ENCODE measurements at regions not wholly inside any gene's neighbourhood (a gene's known extent, or its start where the extent isn't known, plus 50 kb on each side); places are given as distances from the start of the nearest gene placed in this dataset.

DNA sequence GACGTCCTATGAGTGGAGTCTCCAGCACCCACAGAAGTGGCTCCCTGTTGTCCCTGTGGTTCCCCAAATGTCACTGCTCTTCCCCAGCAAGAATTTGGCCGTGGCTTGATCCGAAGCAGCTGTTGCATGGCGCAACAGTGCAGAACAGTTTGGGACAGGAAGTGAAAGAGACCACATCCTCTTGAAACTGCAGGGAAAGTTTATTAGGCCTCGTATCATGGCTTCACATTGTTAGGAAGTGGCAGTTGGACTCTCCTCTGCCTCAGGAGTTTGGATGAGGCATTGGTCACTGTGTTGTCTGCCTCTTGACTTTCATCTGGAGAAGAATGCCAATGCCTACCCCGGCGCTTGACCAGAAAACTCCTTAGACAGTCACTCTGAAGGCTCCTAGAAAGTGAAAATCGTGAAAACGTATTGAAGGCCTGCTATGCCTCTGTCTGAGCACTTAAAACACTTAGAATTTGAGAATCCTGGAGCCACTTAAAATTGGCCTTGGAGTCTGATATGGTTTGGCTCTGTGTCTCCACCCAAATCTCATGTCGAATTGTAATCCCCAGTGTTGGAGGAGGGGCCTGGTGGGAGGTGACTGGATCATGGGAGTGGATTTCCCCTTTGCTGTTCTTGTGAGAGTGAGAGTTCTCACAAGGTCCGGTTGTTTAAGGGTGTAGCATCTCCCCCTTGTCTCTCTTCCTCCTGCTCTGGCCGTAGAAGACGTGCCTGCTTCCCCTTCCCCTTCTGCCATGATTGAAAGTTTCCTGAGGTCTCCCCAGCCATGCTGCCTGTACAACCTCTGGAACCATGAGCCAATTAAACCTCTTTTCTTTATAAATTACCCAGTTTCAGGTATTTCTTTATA, 334.9 kb upstream of the JARID2 start:
- TF ChIP-seq, protein P1, sequence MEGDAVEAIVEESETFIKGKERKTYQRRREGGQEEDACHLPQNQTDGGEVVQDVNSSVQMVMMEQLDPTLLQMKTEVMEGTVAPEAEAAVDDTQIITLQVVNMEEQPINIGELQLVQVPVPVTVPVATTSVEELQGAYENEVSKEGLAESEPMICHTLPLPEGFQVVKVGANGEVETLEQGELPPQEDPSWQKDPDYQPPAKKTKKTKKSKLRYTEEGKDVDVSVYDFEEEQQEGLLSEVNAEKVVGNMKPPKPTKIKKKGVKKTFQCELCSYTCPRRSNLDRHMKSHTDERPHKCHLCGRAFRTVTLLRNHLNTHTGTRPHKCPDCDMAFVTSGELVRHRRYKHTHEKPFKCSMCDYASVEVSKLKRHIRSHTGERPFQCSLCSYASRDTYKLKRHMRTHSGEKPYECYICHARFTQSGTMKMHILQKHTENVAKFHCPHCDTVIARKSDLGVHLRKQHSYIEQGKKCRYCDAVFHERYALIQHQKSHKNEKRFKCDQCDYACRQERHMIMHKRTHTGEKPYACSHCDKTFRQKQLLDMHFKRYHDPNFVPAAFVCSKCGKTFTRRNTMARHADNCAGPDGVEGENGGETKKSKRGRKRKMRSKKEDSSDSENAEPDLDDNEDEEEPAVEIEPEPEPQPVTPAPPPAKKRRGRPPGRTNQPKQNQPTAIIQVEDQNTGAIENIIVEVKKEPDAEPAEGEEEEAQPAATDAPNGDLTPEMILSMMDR (IDR thresholded peaks at IDR 0.05; ENCODE audit: insufficient read depth, low read depth, low read length) = no peak
- TF ChIP-seq EZH2 (IDR thresholded peaks at IDR 0.05; ENCODE audit: insufficient read depth, low read length) = no peak
